ENCODE measurements at regions not wholly inside any gene's neighbourhood (a gene's known extent, or its start where the extent isn't known, plus 50 kb on each side); places are given as distances from the start of the nearest gene placed in this dataset.

- TF ChIP-seq POLR2A (IDR thresholded peaks at IDR 0.05) = no peak
- TF ChIP-seq CTCF (IDR thresholded peaks at IDR 0.05) = no peak
- Histone ChIP-seq H3K4me3 (no peak overlapping the region), H3K27ac (no peak overlapping the region), H3K9me3 (replicated peaks in 1 of 3) (no peaks in the 10 kb centered on the region), H3K4me1 (replicated peaks in 1 of 2) (no peaks in the 10 kb centered on the region), H3K36me3 (replicated peaks in 1 of 2) (no peaks in the 10 kb centered on the region), H3K27me3 (no peaks in the 10 kb centered on the region)
- intact Hi-C loops (cut with DNase I) = no loop called here
- 70 to 78% (median 74%) methylated on average over 8 of the region's 8 CpGs for WGBS, 4 donors
- no peak for DNase-seq
These were observed 79.3 kb upstream of the C12orf71 start for GRCh38 chr12:27161458-27162228.

- Histone ChIP-seq H3K9me3 (replicated peaks in 1 of 3) (no peaks in the 10 kb centered on the region), H3K27me3 (no peaks in the 10 kb centered on the region), H3K4me3 (no peak overlapping the region), H3K27ac (no peak overlapping the region), H3K4me1 (replicated peaks in 1 of 2) (no peaks in the 10 kb centered on the region), H3K36me3 (replicated peaks in 1 of 2) (no peaks in the 10 kb centered on the region)
- TF ChIP-seq CTCF (IDR thresholded peaks at IDR 0.05) = no peak
- TF ChIP-seq POLR2A (IDR thresholded peaks at IDR 0.05) = no peak
- intact Hi-C loops (cut with DNase I) = no loop called here
- DNase-seq = no peak
These were observed 79.8 kb upstream of the C12orf71 start for GRCh38 chr12:27162229-27162537.

- no peaks in the 10 kb centered on the region for H3K36me3 ChIP-seq (replicated peaks in 1 of 2)
- TF ChIP-seq CTCF (IDR thresholded peaks at IDR 0.05) (no peak), POLR2A (IDR thresholded peaks at IDR 0.05) (no peak)
- H3K27ac ChIP-seq = no peak overlapping the region
- no peaks in the 10 kb centered on the region for H3K9me3 ChIP-seq (replicated peaks in 1 of 3)
- H3K4me1 ChIP-seq (replicated peaks in 1 of 2) = no peaks in the 10 kb centered on the region
- H3K4me3 ChIP-seq = no peak overlapping the region
- H3K27me3 ChIP-seq = no peaks in the 10 kb centered on the region
- DNase-seq = no peak
- WGBS, 4 donors = 57 to 92% (median 73%) methylated on average over 3 of the region's 3 CpGs
- intact Hi-C loops (cut with DNase I) = no loop called here
These were observed 80.8 kb upstream of the C12orf71 start for GRCh38 chr12:27163048-27163715.

GRCh38 chr12:27163894-27164293 lies 80.2 kb upstream of the STK38L start:
- intact Hi-C loops (cut with DNase I) = no loop called here
- Histone ChIP-seq H3K27ac (no peak overlapping the region), H3K4me3 (no peak overlapping the region), H3K36me3 (replicated peaks in 1 of 2) (no peaks in the 10 kb centered on the region), H3K9me3 (replicated peaks in 1 of 3) (no peaks in the 10 kb centered on the region), H3K4me1 (replicated peaks in 1 of 2) (no peaks in the 10 kb centered on the region), H3K27me3 (no peaks in the 10 kb centered on the region)
- 79 to 86% (median 82%) methylated on average over 1 of the region's 1 CpG for WGBS, 4 donors
- TF ChIP-seq CTCF (IDR thresholded peaks at IDR 0.05) (no peak), POLR2A (IDR thresholded peaks at IDR 0.05) (no peak)
- DNase-seq = no peak
